HepG2 (cell line): ENCODE measurements at regions not wholly inside any gene's neighbourhood (a gene's known extent, or its start where the extent isn't known, plus 50 kb on each side); places are given as distances from the start of the nearest gene placed in this dataset.

ENCODE experiments used
- KDM4B ChIP-seq: sonication (generic); formaldehyde crosslinking; IDR thresholded peaks from 2 replicates; pipeline ENCODE4 v1.4.0; 2020; ENCODE audit warnings: missing genetic modification reagents
- POLR2A ChIP-seq, 2 experiments: IDR thresholded peaks; 2 replicates each; pipeline ENCODE4 v1.6.1; 2011; ENCODE audit warnings: low read depth in 2 of 2, low read length in 2 of 2, mild to moderate bottlenecking in 1 of 2, moderate library complexity in 1 of 2; ENCODE audit not compliant: insufficient read depth in 1 of 2
- PPARG ChIP-seq: conservative IDR thresholded peaks from 2 replicates; pipeline ENCODE4 v1.6.1; 2016; ENCODE audit warnings: missing biosample characterization, missing genetic modification reagents
- SNRNP70 ChIP-seq: fragments of 200-400 bp; formaldehyde crosslinking; IDR thresholded peaks from 2 replicates; pipeline ENCODE4 v1.6.1; 2017; ENCODE audit warnings: mild to moderate bottlenecking, low read depth, low read length, moderate library complexity
- ZFP90 ChIP-seq: sonication (generic); formaldehyde crosslinking; IDR thresholded peaks from 2 replicates; pipeline ENCODE4 v1.8.0; 2022; ENCODE audit warnings: missing genetic modification reagents, mild to moderate bottlenecking, inconsistent platforms, borderline replicate concordance
- ZFX ChIP-seq: sonication (generic); formaldehyde crosslinking; IDR thresholded peaks from 2 replicates; pipeline ENCODE4 v1.4.0; 2020; ENCODE audit warnings: mild to moderate bottlenecking, low read depth, missing genetic modification reagents, moderate library complexity
- ZNF274 ChIP-seq: sonication (generic); formaldehyde crosslinking; IDR thresholded peaks from 2 replicates; pipeline ENCODE4 v1.5.1; 2020; ENCODE audit warnings: mild to moderate bottlenecking, missing genetic modification reagents
- ZNF484 ChIP-seq: sonication (generic); formaldehyde crosslinking; IDR thresholded peaks from 2 replicates; pipeline ENCODE4 v1.5.1; 2020; ENCODE audit warnings: mild to moderate bottlenecking, low read depth, missing genetic modification reagents, borderline replicate concordance
- ZNF543 ChIP-seq: sonication (generic); formaldehyde crosslinking; IDR thresholded peaks from 2 replicates; pipeline ENCODE4 v1.4.0; 2020; ENCODE audit warnings: mild to moderate bottlenecking, missing genetic modification reagents
- ZNF747 ChIP-seq: sonication (generic); formaldehyde crosslinking; IDR thresholded peaks from 2 replicates; pipeline ENCODE4 v1.8.1; 2023; ENCODE audit warnings: missing genetic modification reagents, mild to moderate bottlenecking, borderline replicate concordance
- TF ChIP-seq, protein P1 (sequence below): sonication (generic); formaldehyde crosslinking; IDR thresholded peaks from 2 replicates; pipeline ENCODE4 v1.4.0; 2020; ENCODE audit warnings: missing genetic modification reagents
- TF ChIP-seq, protein P2 (sequence below): sonication (generic); formaldehyde crosslinking; IDR thresholded peaks from 2 replicates; pipeline ENCODE4 v1.4.0; 2020; ENCODE audit warnings: mild to moderate bottlenecking, missing genetic modification reagents

DNA sequence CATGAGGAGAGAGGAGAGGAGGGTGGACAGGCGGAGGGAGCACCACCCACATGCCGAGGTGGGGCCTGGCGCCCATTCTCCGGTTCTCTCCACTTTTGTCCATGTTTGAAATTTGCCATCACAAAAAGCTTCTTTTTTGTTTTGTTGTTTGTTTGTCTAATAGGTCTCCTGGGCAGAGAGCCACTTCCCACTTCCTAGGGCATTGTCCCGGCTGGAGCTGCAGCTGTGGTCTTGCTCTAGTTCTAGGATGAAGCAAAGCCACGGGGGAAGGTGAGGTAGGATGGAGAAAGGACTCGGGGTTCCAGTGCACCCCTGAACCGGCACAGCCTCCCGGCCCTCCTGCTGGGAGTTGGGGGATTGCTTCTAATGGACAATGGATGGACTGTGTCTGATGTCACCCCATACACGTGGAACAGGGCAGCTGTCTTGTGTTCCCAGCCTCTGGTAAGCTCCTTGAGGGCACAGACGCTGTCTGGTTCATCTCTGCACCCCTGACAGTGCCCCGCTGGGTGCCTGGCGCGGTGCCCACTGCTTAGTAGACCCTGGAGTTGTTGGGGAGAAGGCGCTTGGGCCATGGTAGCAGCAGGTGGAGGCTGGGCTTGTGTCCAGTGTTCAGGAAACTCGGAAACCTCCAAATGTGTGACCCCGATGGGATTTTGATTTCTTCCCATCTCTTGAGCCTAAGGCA, 278.4 kb downstream of the NDUFA10 start:
- TF ChIP-seq ZFX (CRISPR knock-in tag), result no peak
- TF ChIP-seq ZFP90, result no peak
- TF ChIP-seq, protein P1, sequence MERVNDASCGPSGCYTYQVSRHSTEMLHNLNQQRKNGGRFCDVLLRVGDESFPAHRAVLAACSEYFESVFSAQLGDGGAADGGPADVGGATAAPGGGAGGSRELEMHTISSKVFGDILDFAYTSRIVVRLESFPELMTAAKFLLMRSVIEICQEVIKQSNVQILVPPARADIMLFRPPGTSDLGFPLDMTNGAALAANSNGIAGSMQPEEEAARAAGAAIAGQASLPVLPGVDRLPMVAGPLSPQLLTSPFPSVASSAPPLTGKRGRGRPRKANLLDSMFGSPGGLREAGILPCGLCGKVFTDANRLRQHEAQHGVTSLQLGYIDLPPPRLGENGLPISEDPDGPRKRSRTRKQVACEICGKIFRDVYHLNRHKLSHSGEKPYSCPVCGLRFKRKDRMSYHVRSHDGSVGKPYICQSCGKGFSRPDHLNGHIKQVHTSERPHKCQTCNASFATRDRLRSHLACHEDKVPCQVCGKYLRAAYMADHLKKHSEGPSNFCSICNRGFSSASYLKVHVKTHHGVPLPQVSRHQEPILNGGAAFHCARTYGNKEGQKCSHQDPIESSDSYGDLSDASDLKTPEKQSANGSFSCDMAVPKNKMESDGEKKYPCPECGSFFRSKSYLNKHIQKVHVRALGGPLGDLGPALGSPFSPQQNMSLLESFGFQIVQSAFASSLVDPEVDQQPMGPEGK (CRISPR knock-in tag), result no peak
- no peak for TF ChIP-seq PPARG
- TF ChIP-seq ZNF747, result no peak
- TF ChIP-seq KDM4B, result no peak
- TF ChIP-seq, protein P2, sequence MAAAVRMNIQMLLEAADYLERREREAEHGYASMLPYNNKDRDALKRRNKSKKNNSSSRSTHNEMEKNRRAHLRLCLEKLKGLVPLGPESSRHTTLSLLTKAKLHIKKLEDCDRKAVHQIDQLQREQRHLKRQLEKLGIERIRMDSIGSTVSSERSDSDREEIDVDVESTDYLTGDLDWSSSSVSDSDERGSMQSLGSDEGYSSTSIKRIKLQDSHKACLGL (CRISPR knock-in tag), result no peak
- TF ChIP-seq ZNF274, result no peak
- no peak for TF ChIP-seq SNRNP70
- TF ChIP-seq ZNF543 (CRISPR knock-in tag), result no peak
- no peak for TF ChIP-seq ZNF484
- TF ChIP-seq POLR2A (IDR thresholded peaks at IDR 0.05; ENCODE audit: insufficient read depth in 1 of 2, low read depth in 2 of 2, low read length in 2 of 2), result no peak
